GM12891 (cell line): ENCODE measurements at regions not wholly inside any gene's neighbourhood (a gene's known extent, or its start where the extent isn't known, plus 50 kb on each side); places are given as distances from the start of the nearest gene placed in this dataset.

Experiments used
- DNase-seq: peaks from one replicate; pipeline ENCODE4 v3.0.0; 2011; ENCODE audit warnings: low spot score; ENCODE audit not compliant: insufficient read length
- FAIRE-seq: peaks from 2 replicates; lab custom pipeline; 2011; peaks lifted over from hg19 to GRCh38; lab: Jason Lieb, UNC
- PAX5 ChIP-seq: IDR thresholded peaks from 2 replicates; pipeline ENCODE4 v1.6.1; 2011; ENCODE audit warnings: low read length, moderate library complexity, mild to moderate bottlenecking; ENCODE audit not compliant: insufficient read depth, severe bottlenecking
- POLR2A ChIP-seq: IDR thresholded peaks from 2 replicates; pipeline ENCODE4 v1.6.1; 2011; ENCODE audit warnings: low read depth, low read length, control low read depth
- POLR2AphosphoS5 ChIP-seq: IDR thresholded peaks from 2 replicates; pipeline ENCODE4 v1.6.1; 2011; ENCODE audit warnings: low read depth, low read length, control low read depth
- POU2F2 ChIP-seq: IDR thresholded peaks from 2 replicates; pipeline ENCODE4 v1.6.1; 2011; ENCODE audit warnings: low read depth, mild to moderate bottlenecking, control low read depth, low read length, moderate library complexity
- SPI1 ChIP-seq: IDR thresholded peaks from 2 replicates; pipeline ENCODE4 v1.6.1; 2011; ENCODE audit warnings: low read depth, low read length, control low read depth
- TAF1 ChIP-seq: IDR thresholded peaks from 2 replicates; pipeline ENCODE4 v1.6.1; 2011; ENCODE audit warnings: low read depth, low read length, control low read depth

DNA sequence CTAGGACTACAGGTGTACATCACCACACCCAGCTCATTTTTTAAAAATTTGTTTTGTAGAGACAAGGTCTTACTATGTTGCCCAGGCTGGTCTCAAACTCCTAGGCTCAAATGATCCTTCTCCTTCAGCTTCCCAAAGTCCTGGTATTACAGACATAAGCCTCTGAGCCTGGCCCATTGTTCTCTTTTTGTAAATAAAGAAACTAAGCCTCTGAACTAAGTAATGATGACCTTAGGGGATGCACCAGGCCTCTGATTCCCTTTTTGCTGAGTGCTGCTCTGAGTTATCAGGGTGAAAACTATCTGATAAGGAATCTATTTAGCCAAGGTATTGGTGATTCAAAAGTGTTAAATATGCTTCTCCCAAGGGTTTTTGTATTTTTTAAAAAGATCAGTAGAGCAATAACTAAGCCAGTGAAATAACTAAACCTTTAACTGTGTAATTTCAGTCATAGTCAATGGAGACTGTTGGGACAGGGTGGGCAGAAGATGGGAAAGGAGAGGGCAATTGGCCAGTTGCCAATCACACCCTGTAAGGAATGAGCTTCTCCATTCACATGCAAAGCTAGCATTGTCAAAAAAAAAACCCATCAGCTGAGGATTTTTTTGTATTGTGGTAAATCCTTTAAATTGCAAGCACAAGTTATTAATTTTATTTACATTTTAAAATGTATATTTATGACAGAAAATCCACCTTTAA, 194.8 kb upstream of the PFN2 start:
- TF ChIP-seq PAX5 = no peak
- TF ChIP-seq POLR2AphosphoS5 = no peak
- no peak for TF ChIP-seq TAF1
- TF ChIP-seq SPI1 = no peak
- no peak for TF ChIP-seq POLR2A
- DNase-seq (no peak), FAIRE-seq (no peak)

DNA sequence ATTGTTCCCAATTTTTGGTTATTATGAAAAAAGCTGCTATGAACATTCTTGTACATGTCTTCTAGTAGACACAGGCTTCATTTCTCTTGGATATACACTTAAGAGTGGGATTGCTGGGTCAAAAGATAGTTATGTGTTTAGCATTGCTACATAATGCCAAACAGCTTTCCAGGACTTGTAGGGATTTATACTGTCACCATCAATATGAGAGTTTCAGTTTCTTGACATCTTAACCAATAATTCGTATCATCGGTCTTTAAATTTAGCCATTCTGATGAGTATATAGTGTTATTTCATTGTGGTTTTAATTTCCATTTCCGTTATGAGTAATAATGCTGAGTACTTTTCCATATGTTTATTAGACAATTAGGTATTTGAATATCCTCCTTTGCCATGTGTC, 190.3 kb upstream of the PFN2 start:
- no peak for TF ChIP-seq PAX5
- no peak for TF ChIP-seq SPI1
- no peak for TF ChIP-seq POLR2A
- TF ChIP-seq POU2F2 = no peak
- no peak for TF ChIP-seq TAF1
- no peak for TF ChIP-seq POLR2AphosphoS5
- FAIRE-seq (no peak), DNase-seq (no peak)

DNA sequence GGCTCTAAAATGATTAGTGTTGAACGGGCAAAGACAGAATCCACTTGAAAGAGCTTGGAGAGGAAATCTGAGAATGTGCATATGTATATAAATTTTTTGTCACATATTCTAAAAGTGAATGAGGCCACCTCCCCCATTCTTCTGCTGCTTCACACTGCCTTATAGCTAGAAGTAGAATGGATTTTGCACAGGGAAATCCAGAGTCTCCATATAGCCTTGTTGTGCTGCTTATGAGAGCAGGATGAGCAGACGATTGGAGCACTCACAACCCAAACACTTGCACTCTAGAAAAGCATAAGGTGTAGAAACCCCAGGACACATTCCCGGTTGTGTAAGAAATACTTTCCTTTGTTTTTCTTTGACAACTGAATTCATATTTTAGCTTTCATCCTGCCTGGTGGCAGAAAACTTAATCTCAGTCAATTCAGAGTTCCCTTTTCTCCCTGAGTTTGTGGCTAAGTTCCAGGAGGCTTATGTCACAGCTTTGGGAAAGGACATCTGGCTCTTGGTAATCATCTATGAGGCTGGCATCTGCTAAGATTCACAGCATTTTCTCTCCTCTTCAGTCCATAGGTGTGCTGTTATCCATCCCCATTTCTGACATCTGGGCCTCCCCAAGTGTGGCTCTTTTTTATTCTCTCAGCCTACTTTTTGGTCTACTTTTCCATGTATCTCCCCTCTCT, 188.4 kb upstream of the PFN2 start:
- no peak for TF ChIP-seq SPI1
- no peak for FAIRE-seq
- no peak for DNase-seq

DNA sequence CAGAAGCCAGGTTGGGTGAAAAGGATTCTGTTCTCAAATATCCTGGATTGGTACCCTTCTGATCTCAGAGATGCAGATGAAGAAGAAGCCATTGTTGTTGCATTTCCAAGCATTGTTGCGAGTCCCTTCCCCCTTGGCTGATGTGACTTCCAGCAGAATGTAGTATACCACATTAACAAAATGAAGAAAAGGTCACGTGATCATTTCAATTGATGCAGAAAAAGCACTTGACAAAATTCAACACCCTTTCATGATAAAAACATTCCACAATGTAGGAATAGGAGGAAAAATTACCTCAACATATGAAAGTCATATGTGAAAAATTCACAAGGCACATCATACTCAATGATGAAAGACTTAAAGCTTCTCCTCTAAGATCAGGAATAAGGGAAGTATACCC, 181.9 kb upstream of the PFN2 start:
- no peak for FAIRE-seq
- DNase-seq = no peak
- TF ChIP-seq POU2F2 = no peak
- no peak for TF ChIP-seq TAF1
- no peak for TF ChIP-seq SPI1

DNA sequence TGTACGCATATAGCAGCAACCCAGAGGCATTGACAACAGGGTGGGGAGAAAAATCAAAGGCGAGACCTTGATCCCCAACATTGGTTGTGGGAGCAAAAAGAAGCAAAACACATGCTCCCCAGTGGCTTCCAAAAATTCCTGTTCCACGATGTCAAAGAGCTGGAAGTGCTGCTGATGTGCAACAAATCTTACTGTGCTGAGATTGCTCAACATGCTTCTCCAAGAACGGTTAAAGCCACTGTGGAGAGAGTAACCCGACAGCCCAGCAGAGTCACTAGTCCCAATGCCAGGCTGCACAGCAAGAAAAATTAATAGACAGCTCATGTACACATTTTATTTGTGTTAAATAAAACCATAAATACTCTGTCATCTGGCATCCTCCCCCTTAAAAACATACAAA, 179.9 kb upstream of the PFN2 start:
- DNase-seq = no peak
- TF ChIP-seq POU2F2 = no peak
- no peak for TF ChIP-seq TAF1
- no peak for TF ChIP-seq SPI1
- TF ChIP-seq POLR2AphosphoS5 = no peak
- TF ChIP-seq POLR2A = no peak
- TF ChIP-seq PAX5 = no peak
- no peak for FAIRE-seq

DNA sequence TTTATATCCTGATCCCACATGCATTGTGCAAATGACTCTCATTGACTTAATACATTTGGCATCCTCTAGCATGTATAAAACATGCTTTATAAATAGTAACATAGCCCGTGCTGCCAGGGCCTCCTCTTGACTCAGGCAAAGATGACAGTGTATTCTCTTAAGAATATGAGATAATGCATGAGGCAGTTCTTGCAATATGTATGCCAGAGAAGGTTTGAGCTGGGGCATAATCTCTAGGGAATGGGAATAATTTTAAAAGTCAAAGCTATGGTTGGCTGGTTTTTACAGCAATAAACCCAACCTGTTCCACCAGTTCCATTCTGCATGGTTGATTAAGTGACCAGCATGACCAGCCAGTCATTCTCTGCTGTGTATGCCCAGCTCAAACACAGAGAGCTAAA, 179.0 kb upstream of the PFN2 start:
- no peak for FAIRE-seq
- DNase-seq = no peak
- TF ChIP-seq POLR2A (no peak), SPI1 (no peak), POLR2AphosphoS5 (no peak), TAF1 (no peak), PAX5 (no peak), POU2F2 (no peak)

DNA sequence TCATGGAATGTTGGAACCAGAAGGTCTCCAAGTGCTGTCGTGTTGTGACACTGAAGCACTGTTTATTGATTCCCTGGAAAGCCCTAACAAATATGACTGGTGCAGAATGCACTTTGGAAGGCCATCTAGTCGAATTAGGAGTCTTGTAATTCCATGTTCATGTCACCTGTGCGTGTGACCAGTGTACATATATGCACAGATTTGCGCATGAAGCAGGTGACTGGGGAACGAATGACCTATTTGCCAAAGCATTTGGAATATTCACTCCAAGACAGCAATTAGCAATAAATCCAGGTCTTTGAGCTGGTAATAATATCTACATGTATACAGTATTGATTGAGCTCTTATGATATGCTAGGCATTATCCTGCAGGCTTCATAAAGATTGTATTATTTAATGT, 177.5 kb upstream of the PFN2 start:
- FAIRE-seq (no peak), DNase-seq (no peak)
- TF ChIP-seq POU2F2 (no peak), PAX5 (no peak), SPI1 (no peak), POLR2A (no peak), TAF1 (no peak), POLR2AphosphoS5 (no peak)

DNA sequence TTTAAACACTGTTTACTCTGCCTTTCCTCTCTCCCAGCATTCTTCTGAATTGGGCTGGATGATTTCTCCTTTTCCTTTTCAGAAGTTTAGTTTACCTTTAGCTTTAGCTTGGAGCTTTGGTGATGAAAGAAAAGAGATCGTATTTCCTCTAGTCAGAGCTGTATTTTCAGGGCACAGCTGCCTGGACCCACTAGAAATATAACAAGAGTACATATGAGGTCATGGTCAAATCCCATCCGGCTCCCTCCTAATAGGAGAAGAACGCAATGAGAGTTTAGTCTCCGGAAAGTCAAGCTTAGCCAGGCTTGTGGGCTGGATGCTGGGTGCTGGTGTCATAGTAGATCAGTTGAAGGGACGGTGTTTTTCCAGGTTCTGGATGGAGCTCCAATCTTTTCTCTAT, 177.1 kb upstream of the PFN2 start:
- no peak for FAIRE-seq
- DNase-seq = no peak
- no peak for TF ChIP-seq POLR2A
- TF ChIP-seq POU2F2 = no peak
- no peak for TF ChIP-seq PAX5
- TF ChIP-seq SPI1 = no peak
- no peak for TF ChIP-seq POLR2AphosphoS5
- TF ChIP-seq TAF1 = no peak

DNA sequence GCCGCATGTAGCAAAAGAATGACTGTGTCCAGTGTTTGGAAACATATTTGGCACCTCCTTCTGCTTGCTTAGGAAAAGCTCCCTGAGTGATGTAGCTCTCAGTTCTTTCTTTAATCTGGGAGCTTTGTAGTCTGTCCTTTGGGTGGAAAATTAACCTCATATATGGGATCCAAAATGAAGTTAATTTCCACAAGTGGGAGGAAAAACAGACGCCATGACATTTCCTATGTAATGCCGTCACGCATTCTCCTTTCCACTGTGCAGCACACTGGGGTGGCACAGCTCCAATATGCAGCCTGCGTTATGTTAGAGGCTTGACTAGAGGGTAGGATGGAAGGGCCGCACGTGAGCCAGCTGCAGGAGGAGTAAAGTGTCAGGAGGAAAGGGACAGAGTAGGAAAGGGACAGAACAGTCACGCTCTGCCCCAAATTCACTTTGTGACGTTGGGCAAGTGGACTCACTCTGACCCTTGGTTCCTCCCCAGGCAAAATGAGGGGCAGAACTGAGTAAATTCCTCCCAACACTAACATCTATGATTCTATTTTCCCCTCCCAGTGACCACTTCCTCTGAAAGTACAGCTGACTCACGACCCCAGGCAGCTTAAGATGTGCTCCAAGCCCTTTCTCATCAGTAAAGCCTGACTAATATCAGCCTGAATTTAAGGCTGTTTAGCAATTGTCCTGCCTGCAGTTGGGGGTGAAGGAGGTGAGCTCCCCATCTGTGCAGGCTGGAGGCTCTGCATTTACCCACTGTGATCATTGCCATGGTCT, 176.5 kb upstream of the PFN2 start:
- TF ChIP-seq POLR2AphosphoS5 (no peak), PAX5 (no peak), SPI1 (peak; percentile 65), POU2F2 (no peak), TAF1 (no peak)
- no peak for DNase-seq
- no peak for FAIRE-seq

DNA sequence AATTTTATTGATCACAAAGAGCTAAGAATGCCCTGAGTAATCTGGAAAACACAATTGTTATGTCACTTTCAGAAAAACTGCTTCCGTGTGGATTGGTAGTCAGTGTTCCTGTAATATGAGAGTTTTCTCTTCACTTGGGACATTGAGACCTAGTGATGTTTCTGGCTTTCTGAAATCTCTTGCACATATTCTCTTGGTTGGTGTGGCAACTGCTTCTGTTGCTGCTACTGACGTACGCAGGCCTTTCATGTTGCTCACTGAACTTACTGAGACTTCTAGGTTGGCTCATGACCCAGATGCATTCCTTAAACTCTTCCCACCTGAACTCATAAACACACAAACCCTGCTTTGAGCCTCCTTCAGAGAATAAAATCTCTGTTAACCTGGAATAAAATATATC, 175.0 kb upstream of the PFN2 start:
- FAIRE-seq (no peak), DNase-seq (no peak)
- no peak for TF ChIP-seq POLR2AphosphoS5
- no peak for TF ChIP-seq PAX5
- TF ChIP-seq POU2F2 = no peak
- no peak for TF ChIP-seq SPI1
- no peak for TF ChIP-seq TAF1
- no peak for TF ChIP-seq POLR2A
